Left ventricle myocardium inferior (tissue), 1 donor: ENCODE measurements at regions not wholly inside any gene's neighbourhood (a gene's known extent, or its start where the extent isn't known, plus 50 kb on each side); places are given as distances from the start of the nearest gene placed in this dataset.
"Not testable (repeated sequence)": the region's sequence is repeated elsewhere in the genome, so short reads cannot be mapped to it uniquely, and the experiment has no call there.

Source experiments
- DNase-seq: peaks from one replicate; pipeline ENCODE4 v3.0.0-alpha.2; 2020
- H3K27ac ChIP-seq: fragments of 200-600 bp; replicated peaks from 2 replicates; pipeline ENCODE4 v1.8.0; 2021
- H3K27me3 ChIP-seq: fragments of 200-600 bp; 2 replicates; pipeline ENCODE4 v1.8.0; 2021; ENCODE audit warnings: low read depth
- H3K36me3 ChIP-seq: fragments of 200-600 bp; 2 replicates; pipeline ENCODE4 v1.8.0; 2021
- H3K4me1 ChIP-seq: fragments of 200-600 bp; 2 replicates; pipeline ENCODE4 v1.8.0; 2021
- H3K4me3 ChIP-seq: fragments of 200-600 bp; 2 replicates; pipeline ENCODE4 v1.8.0; 2021; ENCODE audit warnings: mild to moderate bottlenecking, moderate library complexity
- H3K9me3 ChIP-seq: fragments of 200-600 bp; replicated peaks from 2 replicates; pipeline ENCODE4 v1.8.0; 2021
- CTCF ChIP-seq: fragments of 200-600 bp; IDR thresholded peaks from 2 replicates; pipeline ENCODE4 v1.8.0; 2021; ENCODE audit warnings: antibody characterized with exemption, mild to moderate bottlenecking, borderline replicate concordance
- intact Hi-C: fragments of 100-400 bp; cut with micrococcal nuclease; formaldehyde crosslinking; loops from one replicate; pipeline ENCODE4 v1.11.0; 2022
- donor health status: DM: no; HTN: yes; CAD: no; lungs with severe emphysema.

DNA sequence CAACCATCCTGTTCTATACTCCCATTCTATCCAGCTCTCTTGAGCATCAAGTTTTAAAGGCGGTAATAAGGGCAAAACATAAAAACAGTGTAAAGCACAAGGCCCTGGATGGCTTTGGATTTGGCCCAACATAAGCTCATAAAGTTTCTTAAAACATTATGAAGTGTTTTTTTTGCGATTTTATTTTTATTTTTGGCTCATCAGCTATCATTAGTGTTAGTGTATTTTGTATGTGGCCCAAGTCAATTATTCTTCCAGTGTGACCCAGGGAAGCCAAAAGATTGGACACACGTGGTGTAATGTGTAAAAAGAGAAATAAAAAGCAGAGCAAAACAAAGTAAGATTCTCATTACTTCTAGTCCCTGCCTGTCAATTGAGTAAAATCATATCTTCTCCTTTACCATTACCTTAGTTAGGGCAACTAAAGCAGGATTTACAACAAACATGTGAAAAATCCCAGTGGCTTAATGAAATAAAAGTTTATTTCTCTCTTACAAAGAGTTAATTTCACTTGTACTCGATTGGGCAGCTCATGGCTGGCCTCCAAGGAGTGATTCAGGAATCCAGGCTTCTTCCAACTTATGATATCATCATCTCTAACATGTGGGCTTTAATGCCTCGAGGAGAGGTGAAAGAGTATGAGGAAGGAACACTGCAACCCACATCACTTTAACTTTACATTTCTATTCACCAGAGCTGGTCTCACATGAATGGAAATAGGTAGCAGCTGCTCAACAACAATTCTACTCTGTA is 725.2 kb upstream of the SLITRK1 start:
- intact Hi-C loops: no loop called here
- H3K4me1 ChIP-seq: peaks cover 7% of the 10 kb centered on the region
- no peak overlapping the region for H3K4me3 ChIP-seq
- H3K9me3 ChIP-seq: no peaks in the 10 kb centered on the region
- TF ChIP-seq CTCF: no peak
- no peaks in the 10 kb centered on the region for H3K36me3 ChIP-seq
- DNase-seq: no peak
- H3K27ac ChIP-seq: no peak overlapping the region
- H3K27me3 ChIP-seq: no peaks in the 10 kb centered on the region

DNA sequence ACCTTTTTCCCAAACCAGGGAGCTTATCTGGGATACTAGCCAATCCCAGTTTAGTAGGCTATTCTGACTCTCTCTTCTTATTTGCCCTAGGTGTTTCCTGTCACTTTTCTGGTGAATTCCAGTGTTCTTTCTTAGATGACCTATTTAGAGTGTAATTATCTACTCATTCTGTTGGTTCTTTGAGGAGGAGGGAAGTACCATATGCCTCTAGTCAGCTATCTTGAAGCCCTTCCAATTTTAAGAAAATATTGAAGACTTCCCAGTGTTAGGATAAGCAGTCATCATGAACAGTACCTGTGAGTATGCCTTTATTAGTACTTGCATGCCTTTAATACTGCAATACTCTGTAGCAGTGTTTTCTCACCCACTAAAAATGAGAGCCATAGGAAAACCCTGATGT is 724.3 kb upstream of the SLITRK1 start:
- intact Hi-C loops: no loop called here
- Histone ChIP-seq H3K27me3 (no peaks in the 10 kb centered on the region), H3K9me3 (no peaks in the 10 kb centered on the region), H3K4me1 (peaks cover 7% of the 10 kb centered on the region), H3K27ac (no peak overlapping the region), H3K4me3 (no peak overlapping the region), H3K36me3 (no peaks in the 10 kb centered on the region)
- no peak for DNase-seq
- no peak for TF ChIP-seq CTCF

DNA sequence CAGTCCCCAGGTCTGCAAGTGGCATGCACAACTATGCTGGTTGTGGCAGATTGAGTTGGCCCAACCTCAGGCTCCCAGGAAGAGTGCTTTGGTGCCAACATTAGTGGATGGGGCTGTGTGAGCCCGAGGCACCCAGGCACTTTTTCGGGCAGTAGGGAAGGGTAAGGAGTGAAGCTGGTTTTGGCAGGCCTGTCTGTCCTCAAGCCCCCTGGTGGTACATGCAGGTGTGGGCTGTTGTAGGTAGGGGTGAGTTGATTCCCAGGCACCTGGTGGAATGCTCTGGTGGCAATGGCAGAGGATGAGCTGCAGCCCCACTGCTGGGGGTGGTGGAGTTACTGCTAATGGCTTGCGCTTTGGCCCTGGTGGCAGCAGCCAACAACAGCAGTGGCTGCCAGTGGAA is 723.7 kb upstream of the SLITRK1 start:
- Histone ChIP-seq H3K27me3 (no peaks in the 10 kb centered on the region), H3K9me3 (no peaks in the 10 kb centered on the region), H3K4me3 (no peak overlapping the region), H3K4me1 (peaks cover 7% of the 10 kb centered on the region), H3K27ac (no peak overlapping the region), H3K36me3 (no peaks in the 10 kb centered on the region)
- no peak for TF ChIP-seq CTCF
- no peak for DNase-seq
- intact Hi-C loops: no loop called here

DNA sequence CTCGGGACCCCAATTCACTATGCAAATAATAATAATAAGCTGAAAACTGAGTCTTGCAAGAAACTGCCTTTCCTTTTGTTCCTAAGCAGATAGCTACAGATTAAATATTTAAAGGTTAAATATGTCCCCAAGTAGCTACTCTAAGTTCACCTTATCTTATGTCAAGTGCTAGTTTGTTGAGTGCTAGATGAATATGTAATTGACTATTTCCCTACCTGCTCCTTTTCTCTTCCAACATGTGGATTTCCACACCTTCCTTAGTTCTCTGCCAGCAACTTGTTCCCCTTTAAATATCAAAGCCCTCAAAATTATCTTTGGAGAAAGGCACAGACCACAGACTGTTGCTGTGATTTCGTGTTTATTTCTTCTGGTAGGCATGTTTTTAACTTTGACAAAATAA is 709.2 kb upstream of the SLITRK1 start:
- H3K4me3 ChIP-seq: no peak overlapping the region
- intact Hi-C loops: no loop called here
- no peak for TF ChIP-seq CTCF
- H3K4me1 ChIP-seq: no peaks in the 10 kb centered on the region
- no peaks in the 10 kb centered on the region for H3K27me3 ChIP-seq
- DNase-seq: no peak
- no peaks in the 10 kb centered on the region for H3K9me3 ChIP-seq
- no peak overlapping the region for H3K27ac ChIP-seq
- no peaks in the 10 kb centered on the region for H3K36me3 ChIP-seq

DNA sequence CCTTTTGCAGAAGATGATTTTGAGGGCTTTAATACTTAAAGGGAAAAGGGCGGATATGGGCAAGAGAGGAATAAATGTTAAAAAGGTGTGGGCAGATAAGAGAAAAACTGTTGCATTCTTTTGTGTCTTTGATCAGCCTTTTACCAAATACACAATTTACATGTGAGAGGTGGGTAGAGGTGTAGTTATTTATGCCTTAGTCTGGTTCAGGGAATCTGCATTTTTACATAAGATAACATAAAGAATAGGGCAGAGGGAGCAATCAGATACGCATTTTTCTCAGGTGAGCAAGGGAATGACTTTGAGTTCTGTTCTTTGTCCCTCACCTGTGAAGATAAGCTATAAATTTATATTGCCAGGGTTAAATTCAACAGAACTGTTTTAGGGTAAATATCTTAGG is 708.4 kb upstream of the SLITRK1 start:
- H3K4me1 ChIP-seq: no peaks in the 10 kb centered on the region
- intact Hi-C loops: no loop called here
- DNase-seq: no peak
- H3K9me3 ChIP-seq: no peaks in the 10 kb centered on the region
- H3K27me3 ChIP-seq: no peaks in the 10 kb centered on the region
- no peak overlapping the region for H3K27ac ChIP-seq
- no peak overlapping the region for H3K4me3 ChIP-seq
- H3K36me3 ChIP-seq: no peaks in the 10 kb centered on the region
- no peak for TF ChIP-seq CTCF

- Histone ChIP-seq H3K36me3 (no peaks in the 10 kb centered on the region), H3K9me3 (no peaks in the 10 kb centered on the region), H3K27me3 (no peaks in the 10 kb centered on the region), H3K4me1 (no peaks in the 10 kb centered on the region), H3K4me3 (no peak overlapping the region), H3K27ac (no peak overlapping the region)
- TF ChIP-seq CTCF: no peak
- intact Hi-C loops: no loop called here
- no peak for DNase-seq
These were observed 705.7 kb upstream of the SLITRK1 start for GRCh38 chr13:84588023-84588422.

DNA sequence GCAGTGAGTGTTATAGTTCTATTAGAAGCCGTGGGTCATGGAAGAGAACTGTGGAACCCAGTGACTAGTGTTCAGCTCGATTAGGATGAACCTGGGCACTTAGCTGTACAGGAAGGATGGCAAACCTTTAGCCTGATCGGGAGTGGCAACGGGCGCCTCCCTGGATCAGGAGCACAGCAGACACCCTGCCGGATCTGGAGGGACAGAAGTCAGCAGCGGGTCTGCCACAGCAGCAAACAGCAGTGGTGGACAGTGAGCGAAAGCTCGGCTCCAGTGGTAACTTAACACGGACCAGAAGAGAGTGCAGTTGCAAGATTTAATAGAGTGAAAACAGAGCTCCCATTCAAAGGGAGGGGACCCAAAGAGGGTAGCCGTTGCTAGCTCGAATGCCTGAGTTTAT is 697.6 kb upstream of the SLITRK1 start:
- H3K4me1 ChIP-seq, H3K4me3 ChIP-seq, intact Hi-C loops, H3K27ac ChIP-seq, H3K9me3 ChIP-seq, DNase-seq, H3K27me3 ChIP-seq, H3K36me3 ChIP-seq: not testable (repeated sequence)
